ENCODE measurements at regions not wholly inside any gene's neighbourhood (a gene's known extent, or its start where the extent isn't known, plus 50 kb on each side); places are given as distances from the start of the nearest gene placed in this dataset.
A peak's percentile ranks its signal among the peaks of the same experiment; 100 is the strongest.

GRCh38 chr15:72902919-72903260 is 119.3 kb upstream of the ADPGK start:
- H3K27me3 ChIP-seq: no peaks in the 10 kb centered on the region
- DNase-seq (ENCODE audit: low spot score in 2 of 2): no peak
- H3K4me3 ChIP-seq: peak overlapping the region in 1 of 3 donors; percentile 23
- no peaks in the 10 kb centered on the region for H3K36me3 ChIP-seq
- no peaks in the 10 kb centered on the region for H3K9me3 ChIP-seq
- no peak for TF ChIP-seq POLR2A (IDR thresholded peaks at IDR 0.05)
- no peak for TF ChIP-seq POLR2AphosphoS5 (IDR thresholded peaks at IDR 0.05)
- no peak for TF ChIP-seq CTCF (IDR thresholded peaks at IDR 0.05)
- H3K27ac ChIP-seq: no peak overlapping the region
- intact Hi-C loops (cut with DNase I; ENCODE audit: low total_unique reads): no loop called here
- H3K4me1 ChIP-seq: peaks cover 0 to 6% of the 10 kb centered on the region in 2 donors

- peak; percentile 20 to 60 for DNase-seq (ENCODE audit: low spot score in 2 of 2)
- peak overlapping the region in 1 of 3 donors; percentile 23 for H3K4me3 ChIP-seq
- H3K9me3 ChIP-seq: no peaks in the 10 kb centered on the region
- no peaks in the 10 kb centered on the region for H3K27me3 ChIP-seq
- TF ChIP-seq CTCF (IDR thresholded peaks at IDR 0.05) (no peak), POLR2AphosphoS5 (IDR thresholded peaks at IDR 0.05) (no peak), POLR2A (IDR thresholded peaks at IDR 0.05) (no peak)
- intact Hi-C loops (cut with DNase I; ENCODE audit: low total_unique reads): no loop called here
- no peaks in the 10 kb centered on the region for H3K36me3 ChIP-seq
- no peak overlapping the region for H3K27ac ChIP-seq
- H3K4me1 ChIP-seq: peaks cover 0 to 6% of the 10 kb centered on the region in 2 donors
Observed at GRCh38 chr15:72902245-72902918, 118.8 kb upstream of the ADPGK start.

GRCh38 chr15:72892986-72893385 is 109.4 kb upstream of the ADPGK start:
- H3K27ac ChIP-seq: no peak overlapping the region
- DNase-seq (ENCODE audit: low spot score in 2 of 2): no peak
- H3K4me1 ChIP-seq: no peaks in the 10 kb centered on the region
- H3K27me3 ChIP-seq: no peaks in the 10 kb centered on the region
- no peaks in the 10 kb centered on the region for H3K9me3 ChIP-seq
- intact Hi-C loops (cut with DNase I; ENCODE audit: low total_unique reads): no loop called here
- H3K36me3 ChIP-seq: no peaks in the 10 kb centered on the region
- H3K4me3 ChIP-seq: no peak overlapping the region
- TF ChIP-seq CTCF (IDR thresholded peaks at IDR 0.05) (no peak), POLR2A (IDR thresholded peaks at IDR 0.05) (no peak), POLR2AphosphoS5 (IDR thresholded peaks at IDR 0.05) (no peak)

- no peak for DNase-seq (ENCODE audit: low spot score in 2 of 2)
- Histone ChIP-seq H3K27me3 (no peaks in the 10 kb centered on the region), H3K4me3 (no peak overlapping the region), H3K4me1 (no peaks in the 10 kb centered on the region), H3K9me3 (no peaks in the 10 kb centered on the region), H3K36me3 (no peaks in the 10 kb centered on the region), H3K27ac (no peak overlapping the region)
- intact Hi-C loops (cut with DNase I; ENCODE audit: low total_unique reads): no loop called here
- no peak for TF ChIP-seq CTCF (IDR thresholded peaks at IDR 0.05)
- no peak for TF ChIP-seq POLR2A (IDR thresholded peaks at IDR 0.05)
- no peak for TF ChIP-seq POLR2AphosphoS5 (IDR thresholded peaks at IDR 0.05)
Observed at GRCh38 chr15:72890043-72890442, 106.5 kb upstream of the ADPGK start.

- intact Hi-C loops (cut with DNase I; ENCODE audit: low total_unique reads): no loop called here
- Histone ChIP-seq H3K4me1 (no peaks in the 10 kb centered on the region), H3K27ac (no peak overlapping the region), H3K27me3 (no peaks in the 10 kb centered on the region), H3K36me3 (no peaks in the 10 kb centered on the region), H3K4me3 (no peak overlapping the region), H3K9me3 (no peaks in the 10 kb centered on the region)
- DNase-seq (ENCODE audit: low spot score in 2 of 2): no peak
- TF ChIP-seq POLR2AphosphoS5 (IDR thresholded peaks at IDR 0.05) (no peak), CTCF (IDR thresholded peaks at IDR 0.05) (no peak), POLR2A (IDR thresholded peaks at IDR 0.05) (no peak)
Observed at GRCh38 chr15:72889545-72889944, 106.0 kb upstream of the ADPGK start.

All from breast epithelium (tissue), 4 donors.